HEK293T (cell line): ENCODE measurements at regions not wholly inside any gene's neighbourhood (a gene's known extent, or its start where the extent isn't known, plus 50 kb on each side); places are given as distances from the start of the nearest gene placed in this dataset.

Experiments
- CTCF ChIA-PET: fragments of 350-600 bp; formaldehyde crosslinking; extraction: SDS; loops from one replicate; lab custom pipeline; 2021; ENCODE audit warnings: antibody characterized with exemption, inconsistent platforms; lab: Yijun Ruan, JAX
- POLR2A ChIA-PET: fragments of 350-600 bp; formaldehyde crosslinking; extraction: SDS; loops from one replicate; lab custom pipeline; 2020; ENCODE audit warnings: antibody characterized with exemption, inconsistent platforms; lab: Yijun Ruan, JAX
- DNase-seq: peaks from one replicate; pipeline ENCODE4 v3.0.0; 2012; ENCODE audit warnings: mixed read lengths; ENCODE audit errors: extremely low spot score
- ARNT ChIP-seq: fragments of 450-650 bp; IDR thresholded peaks from 2 replicates; pipeline ENCODE4 v1.6.1; 2017; ENCODE audit warnings: mild to moderate bottlenecking
- BHLHE40 ChIP-seq: fragments of 450-650 bp; IDR thresholded peaks from 2 replicates; pipeline ENCODE4 v1.6.1; 2016; ENCODE audit warnings: mild to moderate bottlenecking, moderate library complexity, borderline replicate concordance
- CTBP1 ChIP-seq: fragments of 450-650 bp; IDR thresholded peaks from 2 replicates; pipeline ENCODE4 v1.6.1; 2016; ENCODE audit warnings: borderline replicate concordance
- ELF4 ChIP-seq: fragments of 450-650 bp; IDR thresholded peaks from 2 replicates; pipeline ENCODE4 v1.6.1; 2017; ENCODE audit warnings: antibody characterized with exemption
- FOXA1 ChIP-seq: fragments of 450-650 bp; IDR thresholded peaks from 2 replicates; pipeline ENCODE4 v1.6.1; 2016; ENCODE audit warnings: mild to moderate bottlenecking
- FOXK2 ChIP-seq: fragments of 450-650 bp; IDR thresholded peaks from 2 replicates; pipeline ENCODE4 v1.6.1; 2016; ENCODE audit warnings: mild to moderate bottlenecking
- FOXM1 ChIP-seq: fragments of 450-650 bp; IDR thresholded peaks from 2 replicates; pipeline ENCODE4 v1.6.1; 2017; ENCODE audit warnings: mild to moderate bottlenecking, borderline replicate concordance
- HDGF ChIP-seq: fragments of 450-650 bp; IDR thresholded peaks from 2 replicates; pipeline ENCODE4 v1.6.1; 2017; ENCODE audit warnings: antibody characterized with exemption, borderline replicate concordance
- L3MBTL2 ChIP-seq: fragments of 450-650 bp; conservative IDR thresholded peaks from 2 replicates; pipeline ENCODE4 v1.6.1; 2016; ENCODE audit warnings: mild to moderate bottlenecking
- LEF1 ChIP-seq: fragments of 450-650 bp; IDR thresholded peaks from 2 replicates; pipeline ENCODE4 v1.6.1; 2017; ENCODE audit warnings: mild to moderate bottlenecking, borderline replicate concordance
- NFRKB ChIP-seq: fragments of 450-650 bp; IDR thresholded peaks from 2 replicates; pipeline ENCODE4 v1.6.1; 2016; ENCODE audit warnings: mild to moderate bottlenecking, moderate library complexity
- SP1 ChIP-seq: fragments of 450-650 bp; IDR thresholded peaks from 2 replicates; pipeline ENCODE4 v1.6.1; 2017
- SUZ12 ChIP-seq: fragments of 450-650 bp; IDR thresholded peaks from 2 replicates; pipeline ENCODE4 v1.6.1; 2016; ENCODE audit warnings: mild to moderate bottlenecking
- TARDBP ChIP-seq: fragments of 450-650 bp; IDR thresholded peaks from 2 replicates; pipeline ENCODE4 v1.6.1; 2016
- ZNF384 ChIP-seq: fragments of 450-650 bp; IDR thresholded peaks from 2 replicates; pipeline ENCODE4 v1.6.1; 2016
- TF ChIP-seq, protein P1 (sequence below): fragments of 450-650 bp; IDR thresholded peaks from 2 replicates; pipeline ENCODE4 v1.6.1; 2016

DNA sequence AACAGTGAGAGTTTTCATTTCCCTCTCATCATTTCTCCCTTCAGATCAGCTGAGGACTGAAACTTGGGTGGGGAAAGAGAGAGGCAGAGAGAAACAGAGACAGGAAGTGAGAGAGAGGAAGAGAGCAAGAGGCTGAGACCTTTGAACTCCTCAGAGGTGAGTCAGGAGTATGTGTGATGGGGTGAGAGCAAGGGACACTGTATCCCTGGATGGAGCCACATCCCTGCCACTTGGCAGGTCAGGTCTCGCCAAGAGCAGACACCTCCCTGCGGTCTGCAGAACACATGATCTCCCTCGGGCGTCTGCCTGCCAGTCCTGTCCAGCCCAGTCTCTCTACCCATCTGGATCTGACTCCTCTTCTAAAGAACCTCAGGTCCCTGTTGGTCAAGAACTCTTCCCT, 62.7 kb upstream of the SYNDIG1 start:
- ChIA-PET POLR2A (no interaction called here), CTCF (no interaction called here)
- DNase-seq: no peak

DNA sequence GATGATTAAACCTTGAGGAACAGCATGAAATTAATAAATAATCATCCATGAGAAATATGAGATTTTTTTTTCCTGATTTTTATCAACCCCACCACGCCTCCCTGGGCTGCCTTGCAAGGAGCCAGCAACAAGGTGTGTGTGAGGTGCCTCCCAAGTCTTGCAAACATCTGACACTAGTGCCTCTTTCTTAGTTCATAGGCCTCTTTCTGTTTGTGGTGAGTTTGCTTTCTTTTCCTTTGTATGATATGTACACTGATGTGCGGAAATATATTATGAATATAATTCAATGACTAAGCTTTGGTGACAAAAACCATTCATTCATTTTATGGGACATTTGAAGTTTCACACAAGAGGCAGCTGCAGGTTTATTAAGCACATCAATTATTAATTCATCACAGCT, 63.2 kb upstream of the SYNDIG1 start:
- no peak for TF ChIP-seq L3MBTL2
- no peak for TF ChIP-seq TARDBP
- no peak for TF ChIP-seq BHLHE40
- TF ChIP-seq, protein P1, sequence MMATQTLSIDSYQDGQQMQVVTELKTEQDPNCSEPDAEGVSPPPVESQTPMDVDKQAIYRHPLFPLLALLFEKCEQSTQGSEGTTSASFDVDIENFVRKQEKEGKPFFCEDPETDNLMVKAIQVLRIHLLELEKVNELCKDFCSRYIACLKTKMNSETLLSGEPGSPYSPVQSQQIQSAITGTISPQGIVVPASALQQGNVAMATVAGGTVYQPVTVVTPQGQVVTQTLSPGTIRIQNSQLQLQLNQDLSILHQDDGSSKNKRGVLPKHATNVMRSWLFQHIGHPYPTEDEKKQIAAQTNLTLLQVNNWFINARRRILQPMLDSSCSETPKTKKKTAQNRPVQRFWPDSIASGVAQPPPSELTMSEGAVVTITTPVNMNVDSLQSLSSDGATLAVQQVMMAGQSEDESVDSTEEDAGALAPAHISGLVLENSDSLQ: no peak
- no peak for TF ChIP-seq FOXA1
- no peak for TF ChIP-seq NFRKB
- no peak for TF ChIP-seq ELF4
- TF ChIP-seq ZNF384: no peak
- TF ChIP-seq FOXM1: no peak
- TF ChIP-seq FOXK2: no peak
- no peak for TF ChIP-seq HDGF
- TF ChIP-seq LEF1: no peak
- no peak for TF ChIP-seq SP1
- TF ChIP-seq CTBP1: no peak
- ChIA-PET POLR2A (no interaction called here), CTCF (no interaction called here)
- DNase-seq: no peak

More for the DNA sequence above, 62.7 kb upstream of the SYNDIG1 start:
- TF ChIP-seq L3MBTL2: no peak
- no peak for TF ChIP-seq HDGF
- no peak for TF ChIP-seq FOXA1
- TF ChIP-seq ELF4: no peak
- TF ChIP-seq CTBP1: no peak
- no peak for TF ChIP-seq FOXK2
- no peak for TF ChIP-seq ZNF384
- no peak for TF ChIP-seq NFRKB
- TF ChIP-seq, protein P1: no peak
- no peak for TF ChIP-seq TARDBP
- TF ChIP-seq SUZ12: no peak
- TF ChIP-seq FOXM1: no peak
- no peak for TF ChIP-seq ARNT
- no peak for TF ChIP-seq SP1
- TF ChIP-seq BHLHE40: no peak

DNA sequence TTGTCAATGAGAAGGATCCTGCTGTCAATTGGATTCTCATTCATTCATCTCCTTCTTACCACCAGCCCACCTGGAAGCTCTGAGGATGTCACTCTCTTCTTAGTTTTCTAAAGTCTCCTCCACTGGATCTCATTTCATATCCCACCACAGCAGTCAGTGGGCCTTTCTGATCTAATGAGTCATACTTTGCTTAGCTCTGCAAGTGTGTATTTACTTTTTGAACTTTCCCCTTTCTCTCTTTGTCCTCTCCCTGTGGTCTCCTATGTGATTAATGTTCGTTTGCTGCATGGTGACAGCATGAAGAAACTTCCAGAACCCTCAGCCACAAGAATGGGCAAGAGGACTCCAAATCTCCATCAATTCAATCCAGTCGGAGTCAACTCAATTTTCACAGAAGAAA, 63.6 kb upstream of the SYNDIG1 start:
- ChIA-PET POLR2A (no interaction called here), CTCF (no interaction called here)
- DNase-seq: no peak
- TF ChIP-seq SP1 (no peak), ZNF384 (no peak), HDGF (no peak), SUZ12 (no peak), FOXK2 (no peak), ARNT (no peak), LEF1 (no peak), TARDBP (no peak), L3MBTL2 (no peak), BHLHE40 (no peak), ELF4 (no peak), CTBP1 (no peak), FOXA1 (no peak), FOXM1 (no peak), NFRKB (no peak)
- TF ChIP-seq, protein P1: no peak

DNA sequence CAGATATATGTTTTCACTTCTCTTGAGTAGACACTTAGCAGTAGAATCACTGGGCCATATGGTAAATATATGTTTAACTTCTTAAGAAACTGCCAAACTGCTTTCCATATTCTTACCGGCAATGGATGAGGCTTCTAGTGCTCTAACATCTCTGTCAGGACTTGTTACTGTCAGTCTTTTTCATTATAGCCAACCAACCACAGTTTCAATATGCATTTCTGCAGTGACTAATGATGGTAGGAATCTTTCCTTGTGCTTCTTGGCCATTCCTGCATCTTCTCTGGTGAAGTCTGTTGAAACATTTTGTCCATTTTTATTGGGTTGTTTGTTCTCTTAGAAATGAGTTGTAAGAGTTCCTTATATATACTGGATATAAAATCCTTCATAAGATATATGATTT, 66.0 kb upstream of the SYNDIG1 start:
- DNase-seq: no peak
- CTCF ChIA-PET: no interaction called here
- POLR2A ChIA-PET: no interaction called here
- no peak for TF ChIP-seq CTBP1
- no peak for TF ChIP-seq ZNF384
- no peak for TF ChIP-seq L3MBTL2
- TF ChIP-seq LEF1: no peak
- TF ChIP-seq ARNT: no peak
- TF ChIP-seq BHLHE40: no peak

DNA sequence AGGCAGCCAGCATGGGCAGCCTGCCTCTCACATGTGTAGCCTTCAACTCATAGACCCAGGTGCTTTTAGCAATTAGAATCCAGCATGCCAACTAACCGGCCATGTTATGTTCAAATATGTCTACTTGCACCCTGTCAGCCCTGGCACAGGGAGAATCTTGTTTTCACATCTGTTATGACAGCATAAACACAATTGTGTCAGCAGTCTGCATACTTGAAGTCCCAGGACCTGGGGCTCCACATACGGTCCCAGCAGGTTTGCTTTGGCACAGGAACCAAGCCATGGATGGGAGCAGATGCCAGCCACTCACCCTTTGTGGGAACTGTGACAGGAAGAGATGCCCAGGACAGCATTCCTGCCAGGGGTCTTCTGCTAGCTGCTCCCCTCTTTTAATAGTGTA, 67.2 kb upstream of the SYNDIG1 start:
- no peak for DNase-seq
- TF ChIP-seq FOXK2 (no peak), ELF4 (no peak), SP1 (no peak), L3MBTL2 (no peak), NFRKB (no peak), ZNF384 (no peak), CTBP1 (no peak), FOXM1 (no peak), LEF1 (no peak), HDGF (no peak), FOXA1 (no peak), TARDBP (no peak), ARNT (no peak), SUZ12 (no peak), BHLHE40 (no peak)
- TF ChIP-seq, protein P1: no peak
- POLR2A ChIA-PET: no interaction called here
- CTCF ChIA-PET: no interaction called here

DNA sequence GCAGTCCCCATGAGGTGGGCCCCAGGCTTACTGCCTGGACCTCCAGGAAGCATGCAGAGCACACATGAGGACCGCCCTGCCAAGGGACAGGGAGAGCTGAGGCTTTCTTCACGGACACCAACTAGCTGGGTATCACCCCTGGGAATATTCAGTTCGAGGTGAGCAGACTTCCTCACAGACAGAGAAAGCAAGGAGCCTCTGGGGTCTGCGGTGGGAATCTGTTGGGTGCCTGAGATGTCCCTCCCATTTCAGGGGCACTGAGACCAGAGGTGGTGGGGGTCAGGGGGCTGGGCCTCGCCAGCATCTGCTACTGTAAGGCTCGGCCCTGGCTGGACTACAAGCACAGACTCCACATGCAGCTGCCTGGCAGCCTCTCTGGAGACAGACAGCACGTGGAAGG, 74.3 kb upstream of the SYNDIG1 start:
- TF ChIP-seq CTBP1: no peak
- TF ChIP-seq ZNF384: no peak
- no peak for TF ChIP-seq LEF1
- TF ChIP-seq SUZ12: no peak
- no peak for TF ChIP-seq FOXA1
- TF ChIP-seq HDGF: no peak
- no peak for TF ChIP-seq FOXM1
- no peak for TF ChIP-seq L3MBTL2
- TF ChIP-seq ARNT: no peak
- no peak for TF ChIP-seq TARDBP
- TF ChIP-seq NFRKB: no peak
- TF ChIP-seq SP1: no peak
- TF ChIP-seq BHLHE40: no peak
- TF ChIP-seq FOXK2: no peak
- TF ChIP-seq ELF4: no peak
- TF ChIP-seq, protein P1: no peak
- no peak for DNase-seq
- POLR2A ChIA-PET: no interaction called here
- CTCF ChIA-PET: no interaction called here
